Gastroesophageal sphincter (tissue), 4 donors: ENCODE measurements at regions not wholly inside any gene's neighbourhood (a gene's known extent, or its start where the extent isn't known, plus 50 kb on each side); places are given as distances from the start of the nearest gene placed in this dataset.

Experiments used
- ATAC-seq: fragments of 150-250 bp; one replicate; pipeline ENCODE4 v1.9.1; 2016; ENCODE audit warnings: mild to moderate bottlenecking, moderate library complexity
- H3K27ac ChIP-seq, 4 donors: fragments of 200-600 bp; sonication (generic) in 3 of 4; 1 replicate in 3 of 4; 2 replicates in 1 of 4; pipeline ENCODE4 v1.5.1; 2016 to 2019
- H3K27me3 ChIP-seq: fragments of 200-600 bp; sonication (generic); one replicate; pipeline ENCODE4 v1.5.1; 2019
- H3K36me3 ChIP-seq, 2 donors: fragments of 200-600 bp; sonication (generic); one replicate each; pipeline ENCODE4 v1.5.1; 2019; ENCODE audit warnings: control low read depth in 1 of 2
- H3K4me1 ChIP-seq, 3 donors: fragments of 200-600 bp; sonication (generic); 1 replicate in 2 of 3; 2 replicates in 1 of 3; pipeline ENCODE4 v1.5.1; 2016 to 2019; ENCODE audit warnings: control low read depth in 2 of 3
- H3K4me3 ChIP-seq, 2 donors: fragments of 200-600 bp; sonication (generic); one replicate each; pipeline ENCODE4 v1.5.1; 2019; ENCODE audit warnings: mild to moderate bottlenecking in 1 of 2, moderate library complexity in 1 of 2
- H3K9me3 ChIP-seq, 3 donors: fragments of 200-600 bp; sonication (generic); one replicate each; pipeline ENCODE4 v1.5.1; 2017 to 2019; ENCODE audit warnings: control low read depth in 2 of 3
- CTCF ChIP-seq, 4 experiments: fragments of 200-600 bp in 2 of 4; fragments of 450-650 bp in 2 of 4; sonication (generic) in 1 of 4; IDR thresholded peaks; one replicate each; pipeline ENCODE4 v1.5.1; 2017 to 2019; ENCODE audit warnings: antibody characterized with exemption in 4 of 4, mild to moderate bottlenecking in 2 of 4, moderate library complexity in 2 of 4
- EP300 ChIP-seq: sonication (generic); formaldehyde crosslinking; IDR thresholded peaks from one replicate; pipeline ENCODE4 v1.6.1; 2017; ENCODE audit warnings: antibody characterized with exemption, mild to moderate bottlenecking
- POLR2A ChIP-seq, 2 donors: fragments of 450-650 bp; IDR thresholded peaks; one replicate each; pipeline ENCODE4 v1.6.1; 2017; ENCODE audit warnings: antibody characterized with exemption in 2 of 2, mild to moderate bottlenecking in 2 of 2, moderate library complexity in 1 of 2
- POLR2AphosphoS5 ChIP-seq: sonication (generic); formaldehyde crosslinking; IDR thresholded peaks from one replicate; pipeline ENCODE4 v1.6.1; 2017; ENCODE audit warnings: antibody characterized with exemption
- WGBS, 2 donors: methylation state at CpG; one replicate each; pipeline ENCODE4 v1.1.5; 2018; ENCODE audit warnings: low coverage in 1 of 2; 5-methylcytosine and 5-hydroxymethylcytosine counted together

- H3K27ac ChIP-seq, result no peak overlapping the region
- ATAC-seq, result no peak
- H3K36me3 ChIP-seq, result no peaks in the 10 kb centered on the region
- no peaks in the 10 kb centered on the region for H3K9me3 ChIP-seq
- H3K27me3 ChIP-seq, result peaks cover 6% of the 10 kb centered on the region
- H3K4me3 ChIP-seq, result no peak overlapping the region
- WGBS, 2 donors, result 78 to 89% methylated on average over 4 of the region's 4 CpGs
- no peaks in the 10 kb centered on the region for H3K4me1 ChIP-seq
- no peak for TF ChIP-seq POLR2A (IDR thresholded peaks at IDR 0.05)
- no peak for TF ChIP-seq CTCF (IDR thresholded peaks at IDR 0.05)
- no peak for TF ChIP-seq POLR2AphosphoS5
- no peak for TF ChIP-seq EP300
Observed at GRCh38 chr20:60437418-60437817, 479.2 kb downstream of the CDH26 start.

DNA sequence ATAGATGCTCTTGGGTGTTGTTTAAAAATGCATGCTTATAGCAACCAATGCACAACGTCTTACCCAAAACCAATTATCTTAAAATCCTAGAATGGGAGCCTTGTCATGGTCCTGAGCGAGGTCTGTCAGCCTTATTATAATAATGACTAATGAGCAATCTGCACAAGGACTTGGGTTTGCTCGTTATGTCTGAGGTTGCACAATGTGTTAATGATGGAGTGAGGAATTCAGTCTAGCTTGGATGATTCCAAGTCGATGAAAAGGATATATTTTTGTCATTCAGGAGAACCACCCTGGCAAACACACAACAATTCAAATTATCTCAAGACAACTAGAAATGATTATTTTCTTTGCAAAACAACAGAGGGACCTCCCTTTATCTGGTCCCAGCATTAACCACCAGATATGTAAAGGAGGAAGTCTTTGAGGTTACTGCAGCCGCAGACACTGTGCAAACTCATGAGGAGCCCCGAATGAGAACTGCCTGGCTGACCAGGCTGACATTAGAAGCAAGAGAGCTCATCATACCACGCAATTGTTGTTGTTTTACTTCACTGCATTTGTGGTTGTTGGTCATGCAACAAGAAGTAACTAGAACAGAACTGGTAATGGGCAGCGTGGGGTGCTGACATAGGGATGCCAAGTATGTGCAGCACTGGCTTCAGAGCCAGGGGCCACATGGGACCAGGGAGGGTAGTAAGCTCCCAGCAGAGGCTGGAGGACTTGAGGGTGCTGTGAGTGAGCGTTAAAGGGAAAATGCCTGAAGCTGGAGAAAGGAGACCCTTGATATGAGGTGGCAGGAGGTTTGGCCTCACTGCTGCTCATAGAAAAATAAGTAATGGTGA, 488.3 kb downstream of the CDH26 start:
- Histone ChIP-seq H3K27me3 (no peaks in the 10 kb centered on the region), H3K36me3 (no peaks in the 10 kb centered on the region), H3K27ac (no peak overlapping the region), H3K4me1 (no peaks in the 10 kb centered on the region), H3K9me3 (no peaks in the 10 kb centered on the region), H3K4me3 (no peak overlapping the region)
- 51 to 80% methylated on average over 5 to 6 of the region's 9 CpGs for WGBS, 2 donors
- ATAC-seq, result no peak
- TF ChIP-seq POLR2AphosphoS5 (no peak), EP300 (no peak), POLR2A (IDR thresholded peaks at IDR 0.05) (no peak), CTCF (IDR thresholded peaks at IDR 0.05) (no peak)

DNA sequence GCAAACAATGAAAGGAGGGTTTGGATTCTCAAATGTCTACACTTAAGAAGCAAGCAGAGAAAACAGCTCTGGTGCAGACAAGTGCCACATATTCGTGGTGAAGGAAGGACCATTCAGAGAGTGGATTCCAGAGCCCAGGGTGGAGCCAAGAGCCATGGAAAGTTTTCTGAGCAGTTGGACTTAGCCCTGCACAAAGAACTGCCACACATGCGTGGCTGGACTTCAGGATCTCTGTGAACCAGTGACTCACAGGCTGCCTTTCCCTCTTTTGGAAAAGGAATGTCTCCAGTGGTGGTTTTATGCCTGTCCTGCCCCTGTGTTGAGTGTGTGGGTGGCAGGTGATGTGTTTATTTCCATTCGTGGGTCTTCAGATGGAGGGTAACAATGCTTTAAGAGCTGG, 489.5 kb downstream of the CDH26 start:
- Histone ChIP-seq H3K9me3 (no peaks in the 10 kb centered on the region), H3K27ac (no peak overlapping the region), H3K4me3 (no peak overlapping the region), H3K36me3 (no peaks in the 10 kb centered on the region), H3K4me1 (no peaks in the 10 kb centered on the region), H3K27me3 (no peaks in the 10 kb centered on the region)
- WGBS, 2 donors, result 34% methylated on average over 2 of the region's 3 CpGs; no CpG with 5 or more reads in 1 of the 2 donors
- ATAC-seq, result no peak
- TF ChIP-seq CTCF (IDR thresholded peaks at IDR 0.05), result no peak
- TF ChIP-seq POLR2AphosphoS5, result no peak
- TF ChIP-seq POLR2A (IDR thresholded peaks at IDR 0.05), result no peak
- no peak for TF ChIP-seq EP300

- no peak for ATAC-seq
- H3K4me3 ChIP-seq, result no peak overlapping the region
- H3K36me3 ChIP-seq, result no peaks in the 10 kb centered on the region
- 92% methylated on average over 5 of the region's 11 CpGs; no CpG with 5 or more reads in 1 of the 2 donors for WGBS, 2 donors
- TF ChIP-seq EP300 (no peak), CTCF (IDR thresholded peaks at IDR 0.05) (no peak), POLR2AphosphoS5 (no peak), POLR2A (IDR thresholded peaks at IDR 0.05) (no peak)
- H3K9me3 ChIP-seq, result no peaks in the 10 kb centered on the region
- H3K27me3 ChIP-seq, result no peaks in the 10 kb centered on the region
- H3K4me1 ChIP-seq, result no peaks in the 10 kb centered on the region
- no peak overlapping the region for H3K27ac ChIP-seq
Observed at GRCh38 chr20:60453388-60454246, 495.4 kb downstream of the CDH26 start.
